Right lobe of liver (tissue), 6 donors: ENCODE measurements at regions not wholly inside any gene's neighbourhood (a gene's known extent, or its start where the extent isn't known, plus 50 kb on each side); places are given as distances from the start of the nearest gene placed in this dataset.
"Not testable (repeated sequence)": the region's sequence is repeated elsewhere in the genome, so short reads cannot be mapped to it uniquely, and the experiment has no call there.

Experiments used
- ATAC-seq, 4 donors: fragments of 200-7000 bp; cut with Tn5 transposase; one replicate each; pipeline ENCODE4 v1.9.1; 2020; ENCODE audit warnings: mild to moderate bottlenecking in 4 of 4, moderate library complexity in 4 of 4
- DNase-seq, 3 donors: peaks; one replicate each; pipeline ENCODE4 v3.0.0-alpha.2; 2020
- H3K27ac ChIP-seq, 3 donors: fragments of 200-600 bp; one replicate each; pipeline ENCODE4 v1.8.0; 2022
- H3K27me3 ChIP-seq, 2 donors: fragments of 200-600 bp; one replicate each; pipeline ENCODE4 v1.8.0; 2022
- H3K36me3 ChIP-seq, 4 donors: fragments of 200-600 bp; sonication (generic) in 1 of 4; one replicate each; pipeline versions ENCODE4 v1.5.1 to v1.8.0; 2017 to 2022; ENCODE audit warnings: control low read depth in 1 of 4
- H3K4me1 ChIP-seq, 4 donors: fragments of 200-600 bp; sonication (generic) in 1 of 4; one replicate each; pipeline versions ENCODE4 v1.5.1 to v1.8.0; 2017 to 2022; ENCODE audit warnings: control low read depth in 1 of 4
- H3K4me3 ChIP-seq, 3 donors: fragments of 200-600 bp; one replicate each; pipeline ENCODE4 v1.8.0; 2022
- H3K9me3 ChIP-seq, 4 donors: fragments of 200-600 bp; sonication (generic) in 1 of 4; one replicate each; pipeline versions ENCODE4 v1.5.1 to v1.8.0; 2017 to 2022; ENCODE audit warnings: control low read depth in 1 of 4
- POLR2A ChIP-seq: fragments of 450-650 bp; IDR thresholded peaks from one replicate; pipeline ENCODE4 v1.6.1; 2017; ENCODE audit warnings: antibody characterized with exemption, mild to moderate bottlenecking
- WGBS: methylation state at CpG from one replicate; pipeline ENCODE4 v1.1.6; 2018; ENCODE audit warnings: low coverage, low lambda C conversion rate; ENCODE audit not compliant: insufficient coverage; ENCODE audit errors: missing lambda C conversion rate; 5-methylcytosine and 5-hydroxymethylcytosine counted together
- intact Hi-C, 2 donors: fragments of 100-400 bp; cut with DNase I; formaldehyde crosslinking; loops; one replicate each; pipeline versions ENCODE4 v1.11.2 to v1.14.1; 2022
- TF ChIP-seq, protein P1 (sequence below), 4 donors: fragments of 200-600 bp in 3 of 4; fragments of 450-650 bp in 1 of 4; IDR thresholded peaks; one replicate each; pipeline versions ENCODE4 v1.5.1 to v1.8.0; 2016 to 2022; ENCODE audit warnings: antibody characterized with exemption in 4 of 4, mild to moderate bottlenecking in 2 of 4
- donor health status: DM: no; HTN: yes; CAD: no.
- donor health status: DM: no; HTN: no; CAD: no.
- donor health status: DM: no; HTN: no; CAD: no.
- donor health status: DM: no; HTN: yes; CAD: no.
- donor health status: DM: no; HTN: yes; CAD: no.

DNA sequence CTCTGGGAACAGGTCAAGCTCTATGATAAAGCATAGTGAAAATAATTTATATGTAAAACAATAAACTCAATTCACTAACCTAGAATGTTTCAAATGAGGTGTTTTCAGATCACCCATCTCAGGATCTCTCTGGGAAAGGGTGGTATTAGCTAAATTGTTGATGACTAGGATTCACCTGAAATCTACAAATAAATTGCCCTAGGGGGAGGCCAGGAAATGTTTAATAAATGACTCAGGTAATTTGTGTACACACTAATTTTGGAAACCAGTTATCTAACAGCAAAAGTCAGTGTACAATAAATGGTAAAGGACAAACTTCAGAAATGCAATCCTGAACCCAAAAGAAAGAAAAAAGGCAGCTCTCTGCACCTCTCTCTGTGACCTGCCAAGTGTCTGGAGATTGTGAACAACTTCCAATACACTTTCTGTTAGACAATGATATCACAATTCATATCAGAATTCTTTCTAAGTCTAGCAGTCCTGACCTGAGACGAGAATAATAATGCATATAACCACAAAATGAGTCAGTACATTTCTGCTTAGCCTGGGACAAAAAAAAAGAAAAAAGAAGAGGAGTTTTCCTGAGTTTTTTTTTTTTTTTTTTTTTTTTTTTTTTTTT is 760.0 kb downstream of the EPHA4 start:
- 20% methylated on average over 1 of the region's 1 CpG for WGBS
- DNase-seq (no peak), ATAC-seq (no peak)
- no peak overlapping the region for H3K4me3 ChIP-seq
- H3K9me3 ChIP-seq: no peaks in the 10 kb centered on the region
- TF ChIP-seq POLR2A: no peak
- TF ChIP-seq, protein P1, sequence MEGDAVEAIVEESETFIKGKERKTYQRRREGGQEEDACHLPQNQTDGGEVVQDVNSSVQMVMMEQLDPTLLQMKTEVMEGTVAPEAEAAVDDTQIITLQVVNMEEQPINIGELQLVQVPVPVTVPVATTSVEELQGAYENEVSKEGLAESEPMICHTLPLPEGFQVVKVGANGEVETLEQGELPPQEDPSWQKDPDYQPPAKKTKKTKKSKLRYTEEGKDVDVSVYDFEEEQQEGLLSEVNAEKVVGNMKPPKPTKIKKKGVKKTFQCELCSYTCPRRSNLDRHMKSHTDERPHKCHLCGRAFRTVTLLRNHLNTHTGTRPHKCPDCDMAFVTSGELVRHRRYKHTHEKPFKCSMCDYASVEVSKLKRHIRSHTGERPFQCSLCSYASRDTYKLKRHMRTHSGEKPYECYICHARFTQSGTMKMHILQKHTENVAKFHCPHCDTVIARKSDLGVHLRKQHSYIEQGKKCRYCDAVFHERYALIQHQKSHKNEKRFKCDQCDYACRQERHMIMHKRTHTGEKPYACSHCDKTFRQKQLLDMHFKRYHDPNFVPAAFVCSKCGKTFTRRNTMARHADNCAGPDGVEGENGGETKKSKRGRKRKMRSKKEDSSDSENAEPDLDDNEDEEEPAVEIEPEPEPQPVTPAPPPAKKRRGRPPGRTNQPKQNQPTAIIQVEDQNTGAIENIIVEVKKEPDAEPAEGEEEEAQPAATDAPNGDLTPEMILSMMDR (IDR thresholded peaks at IDR 0.05): no peak
- intact Hi-C loops: no loop called here
- no peaks in the 10 kb centered on the region for H3K36me3 ChIP-seq
- H3K27me3 ChIP-seq: peaks cover 0 to 3% of the 10 kb centered on the region in 2 donors
- no peaks in the 10 kb centered on the region for H3K4me1 ChIP-seq
- no peak overlapping the region for H3K27ac ChIP-seq

DNA sequence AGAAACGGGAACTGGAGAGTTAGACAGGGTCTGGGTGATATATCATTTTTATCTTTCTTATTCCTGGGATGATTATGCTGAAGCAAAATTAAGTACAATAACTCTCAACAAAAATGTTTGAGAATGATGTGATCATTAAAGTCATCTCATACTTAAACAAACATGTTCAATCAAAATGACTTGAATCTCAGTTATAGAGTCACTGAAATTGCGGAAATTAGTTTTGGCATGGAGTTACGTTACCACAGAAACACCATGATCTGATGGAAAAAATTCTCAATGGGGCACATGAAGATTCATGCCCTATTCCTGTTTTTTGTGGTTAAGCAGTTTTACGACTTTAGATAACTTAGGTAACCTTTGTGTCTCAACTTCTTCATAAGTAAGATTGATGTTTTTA is 757.7 kb downstream of the EPHA4 start:
- DNase-seq (no peak), ATAC-seq (no peak)
- TF ChIP-seq, protein P1 (IDR thresholded peaks at IDR 0.05): no peak
- TF ChIP-seq POLR2A: no peak
- intact Hi-C loops: no loop called here
- H3K36me3 ChIP-seq: no peaks in the 10 kb centered on the region
- 35% methylated on average over 4 of the region's 4 CpGs for WGBS
- no peaks in the 10 kb centered on the region for H3K9me3 ChIP-seq
- no peak overlapping the region for H3K27ac ChIP-seq
- H3K4me1 ChIP-seq: no peaks in the 10 kb centered on the region
- H3K27me3 ChIP-seq: peaks cover 0 to 3% of the 10 kb centered on the region in 2 donors
- no peak overlapping the region for H3K4me3 ChIP-seq

- no peak for ATAC-seq
Observed at GRCh38 chr2:220815698-220816097, 756.4 kb downstream of the EPHA4 start.

GRCh38 chr2:220821683-220822082 is 750.4 kb downstream of the EPHA4 start:
- WGBS: 46% methylated on average over 1 of the region's 1 CpG
- no peaks in the 10 kb centered on the region for H3K27me3 ChIP-seq
- H3K27ac ChIP-seq: no peak overlapping the region
- no peaks in the 10 kb centered on the region for H3K9me3 ChIP-seq
- intact Hi-C loops: no loop called here
- DNase-seq: no peak
- no peaks in the 10 kb centered on the region for H3K4me1 ChIP-seq
- TF ChIP-seq, protein P1 (IDR thresholded peaks at IDR 0.05): no peak
- TF ChIP-seq POLR2A: no peak
- no peak for ATAC-seq
- H3K4me3 ChIP-seq: no peak overlapping the region
- H3K36me3 ChIP-seq: no peaks in the 10 kb centered on the region

More at GRCh38 chr2:220815698-220816097, 756.4 kb downstream of the EPHA4 start:
- no peaks in the 10 kb centered on the region for H3K9me3 ChIP-seq
- 52% methylated on average over 2 of the region's 2 CpGs for WGBS
- no peak overlapping the region for H3K4me3 ChIP-seq
- H3K27me3 ChIP-seq: peaks cover 0 to 3% of the 10 kb centered on the region in 2 donors
- no peaks in the 10 kb centered on the region for H3K4me1 ChIP-seq
- no peak overlapping the region for H3K27ac ChIP-seq
- no peak for DNase-seq
- no peak for TF ChIP-seq POLR2A
- TF ChIP-seq, protein P1 (IDR thresholded peaks at IDR 0.05): no peak
- intact Hi-C loops: no loop called here
- no peaks in the 10 kb centered on the region for H3K36me3 ChIP-seq

- intact Hi-C loops, H3K36me3 ChIP-seq, H3K9me3 ChIP-seq, H3K27ac ChIP-seq, DNase-seq, H3K4me1 ChIP-seq, ATAC-seq, H3K4me3 ChIP-seq, H3K27me3 ChIP-seq: not testable (repeated sequence)
Observed at GRCh38 chr2:220823590-220823989, 748.5 kb downstream of the EPHA4 start.
